Stomach (tissue), 8 donors: ENCODE measurements at regions not wholly inside any gene's neighbourhood (a gene's known extent, or its start where the extent isn't known, plus 50 kb on each side); places are given as distances from the start of the nearest gene placed in this dataset.

Experiments used
- DNase-seq, 2 donors: peaks; one replicate each; pipeline versions ENCODE4 v3.0.0 to v3.0.0-alpha.2; 2013 to 2019
- H3K27ac ChIP-seq, 5 donors: fragments of 200-600 bp in 4 of 5; sonication (generic) in 4 of 5; one replicate each; pipeline ENCODE4 v1.5.1; 2013 to 2019; ENCODE audit warnings: mild to moderate bottlenecking in 1 of 5, moderate library complexity in 1 of 5
- H3K27me3 ChIP-seq, 3 donors: fragments of 200-600 bp; sonication (generic); one replicate each; pipeline ENCODE4 v1.5.1; 2017 to 2019; ENCODE audit warnings: mixed run types in 1 of 3
- H3K36me3 ChIP-seq, 4 donors: fragments of 200-600 bp; sonication (generic); 1 replicate in 3 of 4; 2 replicates in 1 of 4; pipeline ENCODE4 v1.5.1; 2016 to 2019
- H3K4me1 ChIP-seq, 4 donors: fragments of 200-600 bp; sonication (generic); one replicate each; pipeline ENCODE4 v1.5.1; 2016 to 2019
- H3K4me3 ChIP-seq, 4 donors: fragments of 200-600 bp; sonication (generic) in 3 of 4; one replicate each; pipeline ENCODE4 v1.5.1; 2016 to 2019; ENCODE audit warnings: mild to moderate bottlenecking in 1 of 4
- H3K9me3 ChIP-seq, 4 donors: fragments of 200-600 bp; sonication (generic); one replicate each; pipeline ENCODE4 v1.5.1; 2016 to 2019
- CTCF ChIP-seq, 7 experiments: fragments of 450-650 bp in 4 of 7; fragments of 200-600 bp in 3 of 7; sonication (generic) in 3 of 7; IDR thresholded peaks; one replicate each; pipeline ENCODE4 v1.5.1; 2016 to 2019; ENCODE audit warnings: antibody characterized with exemption in 7 of 7, control low read depth in 2 of 7, mild to moderate bottlenecking in 1 of 7
- EP300 ChIP-seq: sonication (generic); formaldehyde crosslinking; IDR thresholded peaks from one replicate; pipeline ENCODE4 v1.6.1; 2017; ENCODE audit warnings: antibody characterized with exemption
- POLR2A ChIP-seq, 4 donors: fragments of 450-650 bp; IDR thresholded peaks; one replicate each; pipeline ENCODE4 v1.6.1; 2016; ENCODE audit warnings: antibody characterized with exemption in 4 of 4, control low read depth in 2 of 4, mild to moderate bottlenecking in 1 of 4, moderate library complexity in 1 of 4
- POLR2AphosphoS5 ChIP-seq, 3 donors: sonication (generic); formaldehyde crosslinking; IDR thresholded peaks; one replicate each; pipeline ENCODE4 v1.6.1; 2016; ENCODE audit warnings: antibody characterized with exemption in 3 of 3
- WGBS, 5 donors: extraction: QIAGEN DNeasy Blood & Tissue Kit in 3 of 5; methylation state at CpG; one replicate each; pipeline versions ENCODE4 v1.1.5 to v1.1.7; 2013 to 2018; 5-methylcytosine and 5-hydroxymethylcytosine counted together
- intact Hi-C: fragments of 100-400 bp; cut with DNase I; formaldehyde crosslinking; loops from one replicate; pipeline ENCODE4 v1.15.1; 2023; ENCODE audit warnings: low total_unique reads
- donor health status: healthy with polysubstance abuse.
- donor health status: Bipolar disorder and iron deficiency.
- donor health status: healthy.

GRCh38 chr5:110851357-110851756 is 112.5 kb downstream of the SLC25A46 start:
- TF ChIP-seq CTCF (IDR thresholded peaks at IDR 0.05) (no peak), POLR2AphosphoS5 (IDR thresholded peaks at IDR 0.05) (no peak), EP300 (no peak), POLR2A (IDR thresholded peaks at IDR 0.05) (no peak)
- WGBS, 5 donors = 56 to 68% (median 63%) methylated on average over 1 of the region's 1 CpG

DNA sequence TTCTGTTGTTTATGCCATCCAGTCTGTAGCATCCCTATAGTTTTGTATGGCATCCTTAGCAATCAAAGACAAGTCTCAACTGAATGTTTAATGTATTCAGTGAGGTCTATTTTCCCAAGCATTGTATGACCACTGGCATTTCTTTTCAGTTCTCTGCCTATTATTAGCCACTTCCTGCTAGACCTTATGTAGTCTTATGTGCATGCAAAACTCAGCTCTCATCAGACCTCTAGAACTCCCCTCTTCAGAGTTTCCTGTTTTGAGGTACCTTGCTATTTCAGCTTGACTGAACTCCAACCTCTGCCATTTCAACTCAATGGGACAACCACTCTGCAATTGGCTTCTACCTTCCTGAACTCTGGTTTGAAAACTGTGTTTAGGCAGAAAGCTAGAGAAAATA is 113.2 kb downstream of the SLC25A46 start:
- TF ChIP-seq POLR2AphosphoS5 (IDR thresholded peaks at IDR 0.05) (no peak), CTCF (IDR thresholded peaks at IDR 0.05) (no peak), EP300 (no peak), POLR2A (IDR thresholded peaks at IDR 0.05) (no peak)
- Histone ChIP-seq H3K4me1 (no peaks in the 10 kb centered on the region), H3K36me3 (no peaks in the 10 kb centered on the region), H3K9me3 (peaks cover 0 to 6% (median 0%) of the 10 kb centered on the region in 4 donors), H3K27me3 (no peaks in the 10 kb centered on the region), H3K4me3 (no peak overlapping the region), H3K27ac (no peak overlapping the region)
- intact Hi-C loops = no loop called here
- no peak for DNase-seq

More at GRCh38 chr5:110851357-110851756, 112.5 kb downstream of the SLC25A46 start:
- Histone ChIP-seq H3K27ac (no peak overlapping the region), H3K27me3 (no peaks in the 10 kb centered on the region), H3K9me3 (peaks cover 0 to 6% (median 0%) of the 10 kb centered on the region in 4 donors), H3K36me3 (no peaks in the 10 kb centered on the region), H3K4me3 (no peak overlapping the region), H3K4me1 (no peaks in the 10 kb centered on the region)
- DNase-seq = no peak
- intact Hi-C loops = no loop called here

- TF ChIP-seq EP300 (no peak), CTCF (IDR thresholded peaks at IDR 0.05) (no peak), POLR2AphosphoS5 (IDR thresholded peaks at IDR 0.05) (no peak), POLR2A (IDR thresholded peaks at IDR 0.05) (no peak)
Observed at GRCh38 chr5:110852541-110852940, 113.7 kb downstream of the SLC25A46 start.

GRCh38 chr5:110853267-110853666 is 114.5 kb downstream of the SLC25A46 start:
- TF ChIP-seq POLR2AphosphoS5 (IDR thresholded peaks at IDR 0.05) = no peak
- TF ChIP-seq EP300 = no peak
- TF ChIP-seq POLR2A (IDR thresholded peaks at IDR 0.05) = no peak
- no peak for DNase-seq
- no peaks in the 10 kb centered on the region for H3K4me1 ChIP-seq
- H3K9me3 ChIP-seq = peaks cover 0 to 3% (median 0%) of the 10 kb centered on the region in 4 donors
- H3K27ac ChIP-seq = no peak overlapping the region
- no peak overlapping the region for H3K4me3 ChIP-seq
- no peaks in the 10 kb centered on the region for H3K36me3 ChIP-seq
- 53 to 78% (median 60%) methylated on average over 3 of the region's 3 CpGs for WGBS, 5 donors
- intact Hi-C loops = no loop called here
- no peaks in the 10 kb centered on the region for H3K27me3 ChIP-seq

More at GRCh38 chr5:110852541-110852940, 113.7 kb downstream of the SLC25A46 start:
- intact Hi-C loops = no loop called here
- Histone ChIP-seq H3K27ac (no peak overlapping the region), H3K27me3 (no peaks in the 10 kb centered on the region), H3K4me3 (no peak overlapping the region), H3K36me3 (no peaks in the 10 kb centered on the region), H3K9me3 (peaks cover 0 to 6% (median 0%) of the 10 kb centered on the region in 4 donors), H3K4me1 (no peaks in the 10 kb centered on the region)
- no peak for DNase-seq
- 81 to 97% (median 85%) methylated on average over 1 of the region's 1 CpG for WGBS, 5 donors

GRCh38 chr5:110854200-110854599 is 115.4 kb downstream of the SLC25A46 start:
- Histone ChIP-seq H3K9me3 (no peaks in the 10 kb centered on the region), H3K27me3 (no peaks in the 10 kb centered on the region), H3K27ac (no peak overlapping the region), H3K4me1 (no peaks in the 10 kb centered on the region), H3K36me3 (no peaks in the 10 kb centered on the region), H3K4me3 (no peak overlapping the region)
- no peak for DNase-seq
- no peak for TF ChIP-seq POLR2AphosphoS5 (IDR thresholded peaks at IDR 0.05)
- no peak for TF ChIP-seq EP300
- TF ChIP-seq POLR2A (IDR thresholded peaks at IDR 0.05) = no peak
- no peak for TF ChIP-seq CTCF (IDR thresholded peaks at IDR 0.05)
- whole genome bisulfite sequencing, 5 donors = 37 to 51% (median 48%) methylated on average over 1 of the region's 1 CpG
- intact Hi-C loops = no loop called here
